Putamen (tissue), 1 donor: ENCODE measurements at regions not wholly inside any gene's neighbourhood (a gene's known extent, or its start where the extent isn't known, plus 50 kb on each side); places are given as distances from the start of the nearest gene placed in this dataset.
"Not testable (repeated sequence)": the region's sequence is repeated elsewhere in the genome, so short reads cannot be mapped to it uniquely, and the experiment has no call there.

ENCODE experiments used
- DNase-seq: peaks from one replicate; pipeline ENCODE4 v3.0.0-alpha.2; 2016; ENCODE audit warnings: low spot score

GRCh38 chr12:33323823-33324222, 115.8 kb downstream of the SYT10 start:
- DNase-seq: peak; percentile 65

- DNase-seq: no peak
Measured at GRCh38 chr12:33322519-33322918, 117.1 kb downstream of the SYT10 start.

GRCh38 chr12:33317746-33318145, 121.9 kb downstream of the SYT10 start:
- DNase-seq: no peak

GRCh38 chr12:33314223-33314622, 125.4 kb downstream of the SYT10 start:
- no peak for DNase-seq

GRCh38 chr12:33313476-33313875, 126.1 kb downstream of the SYT10 start:
- DNase-seq: no peak

- DNase-seq: no peak
Measured at GRCh38 chr12:33310471-33310870, 129.1 kb downstream of the SYT10 start.

- DNase-seq: no peak
Measured at GRCh38 chr12:33304176-33304575, 135.4 kb downstream of the SYT10 start.

GRCh38 chr12:33296529-33296928, 143.1 kb downstream of the SYT10 start:
- no peak for DNase-seq

- no peak for DNase-seq
Measured at GRCh38 chr12:33290703-33291102, 148.9 kb downstream of the SYT10 start.

- no peak for DNase-seq
Measured at GRCh38 chr12:33283054-33283453, 156.6 kb downstream of the SYT10 start.

- DNase-seq: no peak
Measured at GRCh38 chr12:33277376-33277775, 162.2 kb downstream of the SYT10 start.

GRCh38 chr12:33267641-33268040, 172.0 kb downstream of the SYT10 start:
- DNase-seq: no peak

GRCh38 chr12:33265900-33266299, 173.7 kb downstream of the SYT10 start:
- no peak for DNase-seq

GRCh38 chr12:33265033-33265731, 174.4 kb downstream of the SYT10 start:
- no peak for DNase-seq

GRCh38 chr12:33253178-33253577, 186.4 kb downstream of the SYT10 start:
- no peak for DNase-seq

GRCh38 chr12:33251548-33251947, 188.1 kb downstream of the SYT10 start:
- no peak for DNase-seq

GRCh38 chr12:33248364-33248763, 191.3 kb downstream of the SYT10 start:
- no peak for DNase-seq

GRCh38 chr12:33247625-33248024, 192.0 kb downstream of the SYT10 start:
- no peak for DNase-seq

GRCh38 chr12:33245434-33245833, 194.2 kb downstream of the SYT10 start:
- no peak for DNase-seq

GRCh38 chr12:33226671-33227070, 212.9 kb downstream of the SYT10 start:
- no peak for DNase-seq

- no peak for DNase-seq
Measured at GRCh38 chr12:33223956-33224355, 215.7 kb downstream of the SYT10 start.

GRCh38 chr12:33222357-33222756, 217.3 kb downstream of the SYT10 start:
- DNase-seq: no peak

- DNase-seq: no peak
Measured at GRCh38 chr12:33205981-33206380, 233.6 kb downstream of the SYT10 start.

- DNase-seq: not testable (repeated sequence)
Measured at GRCh38 chr12:33194389-33194788, 245.2 kb downstream of the SYT10 start.
